SJCRH30 (cell line): ENCODE measurements at regions not wholly inside any gene's neighbourhood (a gene's known extent, or its start where the extent isn't known, plus 50 kb on each side); places are given as distances from the start of the nearest gene placed in this dataset.

ENCODE experiments used
- DNase-seq, 2 experiments: peaks; one replicate each; pipeline ENCODE4 v3.0.0-alpha.2; 2015 to 2020
- H3K27ac ChIP-seq: fragments of 250-450 bp; sonication (Bioruptor Pico); 2 replicates; pipeline ENCODE4 v1.5.1; 2020; ENCODE audit warnings: mild to moderate bottlenecking, moderate library complexity
- H3K27me3 ChIP-seq: fragments of 250-450 bp; sonication (Bioruptor Pico); 2 replicates; pipeline ENCODE4 v1.5.1; 2020; ENCODE audit warnings: mild to moderate bottlenecking, moderate library complexity
- H3K36me3 ChIP-seq: fragments of 250-450 bp; sonication (Bioruptor Pico); 2 replicates; pipeline ENCODE4 v1.5.1; 2020; ENCODE audit warnings: mild to moderate bottlenecking, moderate library complexity
- H3K4me1 ChIP-seq: fragments of 250-450 bp; sonication (Bioruptor Pico); 2 replicates; pipeline ENCODE4 v1.5.1; 2020; ENCODE audit warnings: mild to moderate bottlenecking, moderate library complexity
- H3K4me3 ChIP-seq: fragments of 250-450 bp; sonication (Bioruptor Pico); 2 replicates; pipeline ENCODE4 v1.5.1; 2020; ENCODE audit warnings: mild to moderate bottlenecking, moderate library complexity
- H3K9me3 ChIP-seq: fragments of 250-450 bp; sonication (Bioruptor Pico); replicated peaks from 2 replicates; pipeline ENCODE4 v1.5.1; 2020; ENCODE audit warnings: mild to moderate bottlenecking, moderate library complexity

- no peak overlapping the region for H3K27ac ChIP-seq
- H3K9me3 ChIP-seq: no peaks in the 10 kb centered on the region
- H3K27me3 ChIP-seq: no peaks in the 10 kb centered on the region
- H3K4me3 ChIP-seq: no peak overlapping the region
- no peak for DNase-seq
- H3K36me3 ChIP-seq: no peaks in the 10 kb centered on the region
- H3K4me1 ChIP-seq: no peaks in the 10 kb centered on the region
Measured at GRCh38 chr10:121425623-121426022, 172.6 kb downstream of the FGFR2 start.

GRCh38 chr10:121426307-121426706 is 171.9 kb downstream of the FGFR2 start:
- peak in 1 of 2 experiments; percentile 36 for DNase-seq
- no peaks in the 10 kb centered on the region for H3K36me3 ChIP-seq
- no peak overlapping the region for H3K4me3 ChIP-seq
- H3K4me1 ChIP-seq: no peaks in the 10 kb centered on the region
- no peaks in the 10 kb centered on the region for H3K27me3 ChIP-seq
- no peak overlapping the region for H3K27ac ChIP-seq
- no peaks in the 10 kb centered on the region for H3K9me3 ChIP-seq
